Naive thymus-derived CD8-positive, alpha-beta T cell (primary cell): ENCODE measurements at regions not wholly inside any gene's neighbourhood (a gene's known extent, or its start where the extent isn't known, plus 50 kb on each side); places are given as distances from the start of the nearest gene placed in this dataset.

Experiments
- ATAC-seq, 2 donors: fragments of 150-1000 bp; cut with Tn5 transposase in 1 of 2; sonication (Bioruptor Pico), chemical (Tn5 transposase) in 1 of 2; 1 replicate in 1 of 2; 2 replicates in 1 of 2; pipeline ENCODE4 v1.10.0; 2021; ENCODE audit warnings: mild to moderate bottlenecking in 2 of 2, moderate library complexity in 2 of 2
- POLR2A ChIA-PET: fragments of 350-600 bp; sonication (Branson Sonifier 250); formaldehyde crosslinking; loops from one replicate; lab custom pipeline; 2021; ENCODE audit warnings: antibody characterized with exemption; lab: Charles Lee
- DNase-seq, 10 donors: peaks; one replicate each; pipeline versions ENCODE4 v3.0.0 to v3.0.0-alpha.2; 2020 to 2022
- H3K27ac Mint-ChIP-seq, 10 donors: one replicate each; pipeline ENCODE4 v1.8.0; 2020 to 2022; ENCODE audit warnings: mild to moderate bottlenecking in 10 of 10, mixed read lengths in 10 of 10, moderate library complexity in 4 of 10, inconsistent platforms in 1 of 10
- H3K27me3 Mint-ChIP-seq, 5 donors: one replicate each; pipeline ENCODE4 v1.8.0; 2021 to 2022; ENCODE audit warnings: mixed read lengths in 5 of 5
- H3K36me3 Mint-ChIP-seq, 3 donors: one replicate each; pipeline ENCODE4 v1.8.0; 2020 to 2022; ENCODE audit warnings: mixed read lengths in 3 of 3, mild to moderate bottlenecking in 2 of 3, inconsistent platforms in 1 of 3
- H3K4me1 Mint-ChIP-seq, 4 donors: one replicate each; pipeline ENCODE4 v1.8.0; 2021 to 2022; ENCODE audit warnings: mixed read lengths in 4 of 4
- H3K4me3 Mint-ChIP-seq, 10 donors: one replicate each; pipeline ENCODE4 v1.8.0; 2020 to 2022; ENCODE audit warnings: mild to moderate bottlenecking in 10 of 10, mixed read lengths in 10 of 10, moderate library complexity in 6 of 10, inconsistent platforms in 1 of 10
- H3K9me3 Mint-ChIP-seq, 9 donors: one replicate each; pipeline ENCODE4 v1.8.0; 2020 to 2022; ENCODE audit warnings: mixed read lengths in 9 of 9, mild to moderate bottlenecking in 3 of 9, inconsistent platforms in 1 of 9, moderate library complexity in 1 of 9

GRCh38 chr16:65445313-65446260, 323.7 kb upstream of the CDH11 start:
- POLR2A ChIA-PET: no interaction called here
- no peak for ATAC-seq

DNA sequence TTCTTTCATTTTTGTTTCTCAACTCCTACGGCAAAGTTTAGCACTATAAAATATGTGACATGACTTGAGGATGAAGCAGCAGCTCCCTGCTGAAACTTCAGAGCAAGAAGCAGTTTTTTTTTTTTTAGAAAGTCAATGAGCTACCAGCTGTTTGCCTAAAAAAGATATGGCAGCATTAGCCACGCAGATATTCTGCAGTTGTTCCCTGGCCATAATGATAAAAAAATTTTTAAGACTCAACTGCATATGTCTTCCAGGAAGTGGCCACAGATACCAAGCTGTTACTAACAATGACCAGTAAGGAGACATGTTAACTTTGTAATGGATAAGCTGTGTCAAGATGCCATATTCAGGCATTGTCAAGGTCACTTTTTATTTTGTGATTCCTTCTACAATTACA, 319.6 kb upstream of the CDH11 start:
- no peak for DNase-seq
- no peaks in the 10 kb centered on the region for H3K4me1 Mint-ChIP-seq
- H3K36me3 Mint-ChIP-seq: no peaks in the 10 kb centered on the region
- peaks cover 0 to 3% (median 2%) of the 10 kb centered on the region in 5 donors for H3K27me3 Mint-ChIP-seq
- H3K27ac Mint-ChIP-seq: no peak overlapping the region
- ATAC-seq: no peak
- no peak overlapping the region for H3K4me3 Mint-ChIP-seq
- POLR2A ChIA-PET: no interaction called here
- peaks cover 0 to 20% (median 6%) of the 10 kb centered on the region in 9 donors for H3K9me3 Mint-ChIP-seq

More at GRCh38 chr16:65445313-65446260, 323.7 kb upstream of the CDH11 start:
- no peaks in the 10 kb centered on the region for H3K4me1 Mint-ChIP-seq
- H3K36me3 Mint-ChIP-seq: no peaks in the 10 kb centered on the region
- H3K4me3 Mint-ChIP-seq: no peak overlapping the region
- H3K27me3 Mint-ChIP-seq: peaks cover 0 to 5% (median 2%) of the 10 kb centered on the region in 5 donors
- peaks cover 0 to 41% (median 13%) of the 10 kb centered on the region in 9 donors for H3K9me3 Mint-ChIP-seq
- DNase-seq: no peak
- H3K27ac Mint-ChIP-seq: no peak overlapping the region

- peaks cover 0 to 4% (median 0%) of the 10 kb centered on the region in 3 donors for H3K36me3 Mint-ChIP-seq
- no peak for ATAC-seq
- H3K27ac Mint-ChIP-seq: no peak overlapping the region
- no peak for DNase-seq
- H3K27me3 Mint-ChIP-seq: peaks cover 0 to 5% (median 0%) of the 10 kb centered on the region in 5 donors
- peaks cover 0 to 44% (median 6%) of the 10 kb centered on the region in 9 donors for H3K9me3 Mint-ChIP-seq
- no peak overlapping the region for H3K4me3 Mint-ChIP-seq
- no peaks in the 10 kb centered on the region for H3K4me1 Mint-ChIP-seq
- POLR2A ChIA-PET: no interaction called here
Observed at GRCh38 chr16:65429504-65430181, 307.8 kb upstream of the CDH11 start.

GRCh38 chr16:65426484-65426883, 304.6 kb upstream of the CDH11 start:
- H3K36me3 Mint-ChIP-seq: peaks cover 0 to 7% (median 0%) of the 10 kb centered on the region in 3 donors

DNA sequence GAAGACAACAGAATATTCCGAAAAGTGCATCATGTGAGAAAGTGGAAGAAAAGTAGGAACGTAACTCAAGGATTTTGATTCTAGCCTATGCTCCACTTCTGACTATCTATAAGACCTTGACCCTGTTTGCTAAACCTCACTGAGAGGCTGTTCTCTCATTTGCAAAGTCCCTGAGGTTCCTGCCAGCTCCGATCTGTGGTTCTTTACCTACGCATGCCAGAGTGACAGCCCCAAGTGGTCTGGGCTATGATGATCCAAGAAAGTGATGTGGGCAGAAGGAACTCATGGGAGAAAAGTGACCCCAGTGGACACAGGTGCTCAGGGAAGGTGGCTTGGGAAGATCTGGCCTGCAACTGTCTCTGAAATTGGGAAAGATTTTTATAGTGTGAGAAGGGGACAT, 301.1 kb upstream of the CDH11 start:
- ATAC-seq (no peak), DNase-seq (no peak)
- Mint-ChIP-seq H3K36me3 (peaks cover 0 to 15% (median 0%) of the 10 kb centered on the region in 3 donors), H3K9me3 (peaks cover 5 to 23% (median 16%) of the 10 kb centered on the region in 9 donors), H3K27me3 (no peaks in the 10 kb centered on the region), H3K4me3 (no peak overlapping the region), H3K27ac (no peak overlapping the region), H3K4me1 (no peaks in the 10 kb centered on the region)
- POLR2A ChIA-PET: no interaction called here

More at GRCh38 chr16:65426484-65426883, 304.6 kb upstream of the CDH11 start:
- POLR2A ChIA-PET: no interaction called here
- Mint-ChIP-seq H3K27ac (no peak overlapping the region), H3K4me1 (no peaks in the 10 kb centered on the region), H3K27me3 (no peaks in the 10 kb centered on the region), H3K4me3 (no peak overlapping the region), H3K9me3 (peaks cover 6 to 23% (median 10%) of the 10 kb centered on the region in 9 donors)
- DNase-seq (no peak), ATAC-seq (no peak)

DNA sequence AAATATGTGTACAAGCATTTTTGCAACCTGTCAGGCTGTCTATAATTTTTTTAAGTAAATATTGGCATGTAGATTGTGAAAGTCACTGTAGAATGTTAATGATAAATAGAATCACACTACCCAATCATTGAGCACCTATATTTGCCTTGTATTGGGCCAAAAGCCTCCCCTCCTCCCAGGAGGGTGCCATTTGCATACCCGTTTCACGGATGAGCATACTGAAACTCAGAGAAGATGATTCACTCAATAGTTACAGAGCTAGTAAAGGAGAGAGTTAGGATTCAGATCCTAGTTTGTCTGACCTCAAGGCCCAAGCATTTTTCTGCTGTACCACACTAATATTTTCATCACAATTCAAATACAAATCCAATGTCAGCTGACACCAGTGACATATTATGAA, 299.7 kb upstream of the CDH11 start:
- ATAC-seq: no peak
- POLR2A ChIA-PET: no interaction called here

GRCh38 chr16:65418435-65418834, 296.6 kb upstream of the CDH11 start:
- H3K27ac Mint-ChIP-seq: no peak overlapping the region
- DNase-seq (no peak), ATAC-seq (no peak)
- H3K4me1 Mint-ChIP-seq: no peaks in the 10 kb centered on the region
- POLR2A ChIA-PET: no interaction called here
- H3K36me3 Mint-ChIP-seq: peaks cover 0 to 13% (median 0%) of the 10 kb centered on the region in 3 donors
- no peak overlapping the region for H3K4me3 Mint-ChIP-seq
- H3K9me3 Mint-ChIP-seq: peaks cover 2 to 25% (median 15%) of the 10 kb centered on the region in 9 donors
- no peaks in the 10 kb centered on the region for H3K27me3 Mint-ChIP-seq

More for the DNA sequence above, 299.7 kb upstream of the CDH11 start:
- no peak for DNase-seq
- H3K27me3 Mint-ChIP-seq: no peaks in the 10 kb centered on the region
- no peaks in the 10 kb centered on the region for H3K4me1 Mint-ChIP-seq
- H3K9me3 Mint-ChIP-seq: peaks cover 4 to 23% (median 17%) of the 10 kb centered on the region in 9 donors
- no peak overlapping the region for H3K27ac Mint-ChIP-seq
- no peak overlapping the region for H3K4me3 Mint-ChIP-seq
- H3K36me3 Mint-ChIP-seq: peaks cover 0 to 15% (median 0%) of the 10 kb centered on the region in 3 donors

GRCh38 chr16:65415460-65415859, 293.6 kb upstream of the CDH11 start:
- H3K4me1 Mint-ChIP-seq: no peaks in the 10 kb centered on the region

GRCh38 chr16:65414284-65414984, 292.6 kb upstream of the CDH11 start:
- Mint-ChIP-seq H3K4me1 (no peaks in the 10 kb centered on the region), H3K4me3 (no peak overlapping the region), H3K36me3 (peaks cover 0 to 6% (median 0%) of the 10 kb centered on the region in 3 donors), H3K27me3 (no peaks in the 10 kb centered on the region), H3K27ac (no peak overlapping the region), H3K9me3 (peaks cover 2 to 39% (median 13%) of the 10 kb centered on the region in 9 donors)
- POLR2A ChIA-PET: no interaction called here
- DNase-seq (no peak), ATAC-seq (no peak)

More at GRCh38 chr16:65415460-65415859, 293.6 kb upstream of the CDH11 start:
- no peak overlapping the region for H3K27ac Mint-ChIP-seq
- DNase-seq (no peak), ATAC-seq (no peak)
- POLR2A ChIA-PET: no interaction called here
- peaks cover 0 to 8% (median 0%) of the 10 kb centered on the region in 3 donors for H3K36me3 Mint-ChIP-seq
- H3K27me3 Mint-ChIP-seq: no peaks in the 10 kb centered on the region
- H3K4me3 Mint-ChIP-seq: no peak overlapping the region
- peaks cover 2 to 45% (median 13%) of the 10 kb centered on the region in 9 donors for H3K9me3 Mint-ChIP-seq

GRCh38 chr16:65413861-65414260, 292.0 kb upstream of the CDH11 start:
- H3K9me3 Mint-ChIP-seq: peaks cover 2 to 33% (median 10%) of the 10 kb centered on the region in 9 donors
- ATAC-seq (no peak), DNase-seq (no peak)
- H3K27me3 Mint-ChIP-seq: no peaks in the 10 kb centered on the region
- no peaks in the 10 kb centered on the region for H3K4me1 Mint-ChIP-seq
- POLR2A ChIA-PET: no interaction called here
- no peak overlapping the region for H3K27ac Mint-ChIP-seq
- H3K36me3 Mint-ChIP-seq: no peaks in the 10 kb centered on the region
- no peak overlapping the region for H3K4me3 Mint-ChIP-seq

DNA sequence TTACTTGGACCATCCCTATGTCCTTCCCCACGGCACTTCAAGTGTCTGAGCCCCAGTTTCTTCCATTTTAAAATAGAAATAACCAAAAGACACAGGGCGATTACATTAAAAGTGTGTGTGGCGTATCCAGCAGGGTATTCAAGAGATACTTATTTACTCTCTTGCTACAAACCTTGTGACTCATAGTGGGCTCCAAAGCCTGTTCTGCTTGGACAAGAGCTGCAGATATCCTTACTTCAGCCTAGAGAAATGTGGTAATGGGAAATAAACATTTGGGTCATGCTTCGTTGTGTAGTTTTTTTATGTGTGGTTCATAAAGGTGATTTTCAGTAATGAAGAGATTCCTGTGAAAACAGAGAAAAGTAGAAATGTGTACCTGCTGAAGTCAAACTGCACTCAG, 288.9 kb upstream of the CDH11 start:
- no peaks in the 10 kb centered on the region for H3K36me3 Mint-ChIP-seq
- peaks cover 2 to 23% (median 10%) of the 10 kb centered on the region in 9 donors for H3K9me3 Mint-ChIP-seq
- H3K4me1 Mint-ChIP-seq: no peaks in the 10 kb centered on the region
- DNase-seq: no peak
- no peak overlapping the region for H3K4me3 Mint-ChIP-seq
- H3K27ac Mint-ChIP-seq: no peak overlapping the region
- no peaks in the 10 kb centered on the region for H3K27me3 Mint-ChIP-seq
- POLR2A ChIA-PET: no interaction called here
- no peak for ATAC-seq

DNA sequence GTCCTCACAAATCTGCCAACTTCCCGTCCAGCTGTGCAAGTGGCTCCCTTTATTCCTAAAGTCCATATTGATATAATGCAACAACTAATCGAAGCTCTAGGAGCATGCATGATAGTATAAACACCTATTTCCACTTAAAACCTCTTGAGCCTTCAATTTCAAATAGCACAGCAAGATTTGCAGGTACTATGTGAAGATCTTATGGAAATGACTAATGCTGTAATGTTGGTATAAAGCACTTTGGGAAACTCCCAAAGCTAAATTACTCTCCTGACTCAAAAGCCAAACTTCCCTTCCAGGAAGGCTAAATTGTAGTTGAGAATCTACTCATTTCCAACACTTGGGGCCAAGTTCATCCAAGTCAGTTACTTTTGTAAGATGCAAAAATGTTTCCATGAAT, 287.6 kb upstream of the CDH11 start:
- Mint-ChIP-seq H3K27ac (no peak overlapping the region), H3K4me3 (no peak overlapping the region), H3K27me3 (no peaks in the 10 kb centered on the region), H3K4me1 (no peaks in the 10 kb centered on the region), H3K9me3 (peaks cover 2 to 23% (median 7%) of the 10 kb centered on the region in 9 donors), H3K36me3 (no peaks in the 10 kb centered on the region)
- ATAC-seq (no peak), DNase-seq (no peak)
- POLR2A ChIA-PET: no interaction called here
